ENCODE measurements at regions not wholly inside any gene's neighbourhood (a gene's known extent, or its start where the extent isn't known, plus 50 kb on each side); places are given as distances from the start of the nearest gene placed in this dataset.

GRCh38 chr17:77481476-77482374, 341.0 kb downstream of the SEC14L1 start:
- DNase-seq (ENCODE audit: extremely low read depth in 1 of 2, low read depth in 1 of 2): no peak

- no peak for DNase-seq (ENCODE audit: extremely low read depth in 1 of 2, low read depth in 1 of 2)
Observed at GRCh38 chr17:77482375-77483127, 341.8 kb downstream of the SEC14L1 start.

- no peak for DNase-seq (ENCODE audit: extremely low read depth in 1 of 2, low read depth in 1 of 2)
Observed at GRCh38 chr17:77483128-77483598, 342.4 kb downstream of the SEC14L1 start.

GRCh38 chr17:77484111-77484510, 343.3 kb downstream of the SEC14L1 start:
- DNase-seq (ENCODE audit: extremely low read depth in 1 of 2, low read depth in 1 of 2): no peak

GRCh38 chr17:77485089-77485833, 344.5 kb downstream of the SEC14L1 start:
- no peak for DNase-seq (ENCODE audit: extremely low read depth in 1 of 2, low read depth in 1 of 2)

GRCh38 chr17:77487211-77487629, 346.5 kb downstream of the SEC14L1 start:
- DNase-seq (ENCODE audit: extremely low read depth in 1 of 2, low read depth in 1 of 2): no peak

- DNase-seq (ENCODE audit: extremely low read depth in 1 of 2, low read depth in 1 of 2): no peak
Observed at GRCh38 chr17:77487677-77488530, 347.1 kb downstream of the SEC14L1 start.

- DNase-seq (ENCODE audit: extremely low read depth in 1 of 2, low read depth in 1 of 2): no peak
Observed at GRCh38 chr17:77488531-77489238, 347.9 kb downstream of the SEC14L1 start.

- DNase-seq (ENCODE audit: extremely low read depth in 1 of 2, low read depth in 1 of 2): no peak
Observed at GRCh38 chr17:77489239-77489892, 348.6 kb downstream of the SEC14L1 start.

- DNase-seq (ENCODE audit: extremely low read depth in 1 of 2, low read depth in 1 of 2): no peak
Observed at GRCh38 chr17:77489893-77490255, 349.1 kb downstream of the SEC14L1 start.

- no peak for DNase-seq (ENCODE audit: extremely low read depth in 1 of 2, low read depth in 1 of 2)
Observed at GRCh38 chr17:77490361-77491183, 349.8 kb downstream of the SEC14L1 start.

GRCh38 chr17:77491921-77492445, 351.2 kb downstream of the SEC14L1 start:
- DNase-seq (ENCODE audit: extremely low read depth in 1 of 2, low read depth in 1 of 2): no peak

GRCh38 chr17:77492446-77493237, 351.9 kb downstream of the SEC14L1 start:
- DNase-seq (ENCODE audit: extremely low read depth in 1 of 2, low read depth in 1 of 2): no peak

GRCh38 chr17:77493238-77493820, 352.6 kb downstream of the SEC14L1 start:
- no peak for DNase-seq (ENCODE audit: extremely low read depth in 1 of 2, low read depth in 1 of 2)

GRCh38 chr17:77493901-77494663, 353.3 kb downstream of the SEC14L1 start:
- DNase-seq (ENCODE audit: extremely low read depth in 1 of 2, low read depth in 1 of 2): no peak
